LNCaP clone FGC (cell line): ENCODE measurements at regions not wholly inside any gene's neighbourhood (a gene's known extent, or its start where the extent isn't known, plus 50 kb on each side); places are given as distances from the start of the nearest gene placed in this dataset.

Source experiments
- DNase-seq: peaks from one replicate; pipeline ENCODE4 v3.0.0-alpha.2; 2011; ENCODE audit warnings: low read depth
- H3K4me3 ChIP-seq: 2 replicates; pipeline ENCODE4 v1.5.1; 2011; ENCODE audit warnings: mild to moderate bottlenecking, low read depth, low read length, control low read depth
- TF ChIP-seq, protein P1 (sequence below): IDR thresholded peaks from 2 replicates; pipeline ENCODE4 v1.5.1; 2012; ENCODE audit warnings: mild to moderate bottlenecking; ENCODE audit not compliant: control insufficient read depth, insufficient read depth; ENCODE audit errors: extremely low read depth

DNA sequence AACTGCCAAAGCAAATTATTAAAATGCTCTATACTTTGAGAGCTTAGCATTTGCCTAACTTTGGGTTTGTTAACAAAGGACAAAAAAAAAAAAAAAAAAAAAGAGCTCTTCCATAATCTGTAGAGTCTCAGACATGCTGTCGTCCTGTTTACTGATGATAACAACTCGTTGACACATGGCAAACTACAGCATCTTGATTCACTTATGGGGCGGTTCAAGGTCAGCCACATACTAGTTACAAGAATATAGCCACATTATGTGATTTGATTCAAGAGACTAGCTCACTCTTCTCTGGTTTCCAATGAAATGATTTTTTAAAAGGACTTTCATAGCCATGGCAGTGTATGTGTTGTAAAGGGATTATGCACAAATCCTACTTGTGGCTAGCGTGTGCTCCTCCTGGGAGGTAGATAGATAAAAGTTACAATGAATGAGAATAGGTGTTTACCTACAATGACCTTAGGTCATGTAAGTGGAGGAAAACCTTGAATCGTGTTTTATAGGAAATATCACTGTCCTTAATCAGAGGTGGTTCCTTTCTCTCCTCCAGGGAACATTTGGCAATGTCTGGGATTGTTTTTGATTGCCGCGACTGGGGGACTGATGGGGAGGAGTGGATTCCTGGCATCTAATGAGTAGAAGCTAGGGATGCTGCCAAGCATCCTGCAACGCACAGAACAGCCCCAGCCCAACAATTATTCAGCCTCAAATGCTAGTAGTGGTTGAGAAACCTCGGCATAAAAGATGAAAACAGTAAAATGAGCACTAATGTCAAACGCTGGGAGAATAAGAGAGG lies 969.2 kb upstream of the SLC35B3 start:
- TF ChIP-seq, protein P1, sequence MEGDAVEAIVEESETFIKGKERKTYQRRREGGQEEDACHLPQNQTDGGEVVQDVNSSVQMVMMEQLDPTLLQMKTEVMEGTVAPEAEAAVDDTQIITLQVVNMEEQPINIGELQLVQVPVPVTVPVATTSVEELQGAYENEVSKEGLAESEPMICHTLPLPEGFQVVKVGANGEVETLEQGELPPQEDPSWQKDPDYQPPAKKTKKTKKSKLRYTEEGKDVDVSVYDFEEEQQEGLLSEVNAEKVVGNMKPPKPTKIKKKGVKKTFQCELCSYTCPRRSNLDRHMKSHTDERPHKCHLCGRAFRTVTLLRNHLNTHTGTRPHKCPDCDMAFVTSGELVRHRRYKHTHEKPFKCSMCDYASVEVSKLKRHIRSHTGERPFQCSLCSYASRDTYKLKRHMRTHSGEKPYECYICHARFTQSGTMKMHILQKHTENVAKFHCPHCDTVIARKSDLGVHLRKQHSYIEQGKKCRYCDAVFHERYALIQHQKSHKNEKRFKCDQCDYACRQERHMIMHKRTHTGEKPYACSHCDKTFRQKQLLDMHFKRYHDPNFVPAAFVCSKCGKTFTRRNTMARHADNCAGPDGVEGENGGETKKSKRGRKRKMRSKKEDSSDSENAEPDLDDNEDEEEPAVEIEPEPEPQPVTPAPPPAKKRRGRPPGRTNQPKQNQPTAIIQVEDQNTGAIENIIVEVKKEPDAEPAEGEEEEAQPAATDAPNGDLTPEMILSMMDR, result no peak
- no peak overlapping the region for H3K4me3 ChIP-seq
- DNase-seq, result no peak

DNA sequence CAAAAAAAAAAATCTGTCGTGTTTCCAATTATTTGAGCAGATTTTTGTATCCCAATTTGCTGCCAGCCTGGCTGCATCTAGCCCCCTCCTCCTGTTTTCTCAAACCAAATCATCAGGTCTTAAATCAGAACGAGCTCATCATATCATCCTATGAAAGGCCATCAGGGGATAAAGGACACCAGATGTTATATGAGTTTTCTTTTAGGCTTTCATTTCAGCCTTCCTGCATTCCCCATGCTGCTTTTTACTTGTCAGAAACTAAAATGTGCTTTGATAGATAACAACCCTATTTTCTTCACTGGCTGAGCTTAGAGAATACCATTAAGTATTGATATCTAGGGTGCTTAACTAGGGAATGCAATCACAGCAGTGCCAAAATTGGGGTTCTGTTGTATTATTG lies 968.4 kb upstream of the SLC35B3 start:
- TF ChIP-seq, protein P1, result no peak
- H3K4me3 ChIP-seq, result no peak overlapping the region
- DNase-seq, result no peak

DNA sequence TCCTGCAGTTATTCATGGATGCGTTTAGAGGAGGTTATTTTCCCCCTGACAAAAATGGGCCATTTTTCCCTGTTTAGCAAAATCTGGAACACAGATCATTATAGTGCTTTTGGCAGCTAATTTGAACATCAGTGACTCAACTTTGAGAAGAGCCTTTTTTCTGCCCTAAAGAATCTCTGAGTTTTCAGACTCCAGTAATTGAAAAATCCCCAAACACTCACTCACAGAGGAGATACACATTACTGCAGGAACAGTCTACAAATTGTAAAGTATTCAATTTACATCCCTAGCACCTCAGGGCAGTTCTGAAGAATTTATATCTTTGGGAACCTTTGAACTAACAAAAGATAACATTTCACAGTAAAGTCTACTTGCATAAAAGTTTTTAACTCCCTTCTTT lies 966.6 kb upstream of the SLC35B3 start:
- no peak overlapping the region for H3K4me3 ChIP-seq
- no peak for DNase-seq
- TF ChIP-seq, protein P1, result no peak

DNA sequence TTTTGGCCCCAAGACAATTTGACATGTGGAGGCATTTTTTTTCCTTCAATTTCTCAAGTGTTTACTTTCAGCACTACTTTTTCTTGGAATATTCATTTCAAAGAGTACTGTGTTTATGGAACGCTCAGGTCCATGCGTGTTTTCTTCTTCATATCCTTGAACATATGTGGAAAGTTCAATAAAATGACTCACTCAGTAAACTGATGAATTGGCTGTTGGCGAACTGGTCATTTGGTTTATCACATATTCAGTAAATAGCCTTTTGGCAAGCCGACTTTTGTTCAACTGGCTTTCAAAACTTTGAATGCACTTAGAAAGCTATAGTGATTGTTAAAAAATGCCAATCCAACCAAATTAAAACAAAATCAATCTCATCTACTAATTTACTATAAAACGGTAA lies 964.6 kb upstream of the SLC35B3 start:
- H3K4me3 ChIP-seq, result no peak overlapping the region
- peak; percentile 95 for DNase-seq
- TF ChIP-seq, protein P1, result no peak

DNA sequence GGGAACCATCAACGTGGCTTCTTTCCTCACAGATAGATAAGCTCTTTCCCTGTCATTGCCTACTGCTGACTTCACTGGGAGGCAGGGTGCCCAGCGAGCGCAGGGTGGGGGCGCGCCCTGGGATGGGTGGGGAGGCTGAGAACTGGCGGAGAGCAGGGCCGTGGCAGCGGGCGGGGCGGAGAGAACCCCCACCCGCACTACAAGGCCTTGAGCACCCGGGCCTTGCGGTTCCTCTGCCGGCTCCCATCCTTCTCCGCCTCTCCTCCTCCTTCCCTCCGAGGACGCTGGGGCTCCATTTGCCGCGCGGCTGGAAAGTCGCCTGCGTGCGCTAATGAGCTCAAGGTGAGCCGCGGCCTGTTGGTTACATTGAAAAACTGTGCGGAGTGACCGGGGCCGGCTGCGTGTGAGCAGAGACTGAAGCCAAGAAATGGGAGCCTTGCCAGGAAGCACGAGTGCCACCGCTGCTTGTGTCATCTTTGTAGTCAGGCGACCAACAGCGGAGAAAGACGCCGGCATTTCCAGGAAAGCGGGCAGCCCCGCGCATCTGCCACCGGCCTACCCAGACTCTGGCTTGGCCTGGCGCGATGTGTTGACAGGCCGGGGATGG lies 963.5 kb upstream of the SLC35B3 start:
- no peak for DNase-seq
- TF ChIP-seq, protein P1, result no peak
- H3K4me3 ChIP-seq, result no peak overlapping the region

DNA sequence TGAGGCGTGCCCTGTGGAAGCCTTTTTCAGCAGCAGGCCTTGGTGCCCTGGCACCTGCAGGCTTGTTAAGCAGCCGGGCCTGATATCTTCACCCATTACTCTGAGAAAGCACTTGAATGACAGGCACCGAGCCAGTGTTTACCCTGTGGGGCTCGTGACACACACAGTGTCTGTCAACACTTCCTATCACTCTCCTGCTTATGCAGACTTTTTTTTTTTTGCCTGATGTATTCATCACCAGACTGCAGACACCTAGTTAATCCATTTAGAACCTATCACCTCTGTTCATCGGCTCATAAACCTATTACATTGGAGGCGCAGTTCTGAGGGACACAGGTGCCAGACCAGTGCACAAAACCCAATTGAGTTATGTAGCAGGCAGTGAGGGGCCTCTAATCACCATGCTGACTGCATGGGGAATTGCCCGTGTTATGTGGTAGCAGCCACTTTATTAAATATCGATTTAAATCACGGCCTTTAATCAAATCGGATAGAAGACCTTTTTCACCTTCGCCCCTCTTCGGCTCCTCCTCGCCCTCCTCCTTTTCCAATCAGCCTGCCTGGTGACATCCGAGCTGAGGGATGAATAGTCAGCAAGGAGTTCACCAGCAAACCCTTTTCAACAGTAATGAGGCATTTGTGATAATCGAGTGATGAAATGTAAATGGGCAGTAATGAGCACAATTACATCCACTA lies 962.9 kb upstream of the SLC35B3 start:
- DNase-seq, result peak; percentile 97
- TF ChIP-seq, protein P1, result no peak
- no peak overlapping the region for H3K4me3 ChIP-seq

DNA sequence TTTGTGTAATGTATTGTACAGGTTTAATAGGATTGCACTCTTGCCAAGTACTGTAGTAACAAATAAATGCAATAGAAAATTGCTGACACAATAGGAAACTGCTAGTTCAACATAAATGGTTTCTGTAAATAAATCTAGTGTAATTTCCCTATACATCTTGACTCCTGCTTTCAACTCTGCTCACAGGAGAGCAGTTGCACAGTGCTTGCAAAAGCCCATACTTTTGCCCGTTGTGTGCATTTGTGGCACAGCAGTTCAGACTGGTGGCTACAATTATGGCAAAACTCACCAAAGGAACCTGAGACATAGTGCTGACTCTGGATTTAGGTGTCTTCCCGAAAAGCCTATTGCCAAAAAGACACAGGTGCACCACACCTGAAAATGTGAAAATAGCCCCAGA lies 953.3 kb upstream of the SLC35B3 start:
- no peak for DNase-seq
- TF ChIP-seq, protein P1, result no peak
- H3K4me3 ChIP-seq, result no peak overlapping the region
